OCI-M1 (cell line): ENCODE measurements at regions not wholly inside any gene's neighbourhood (a gene's known extent, or its start where the extent isn't known, plus 50 kb on each side); places are given as distances from the start of the nearest gene placed in this dataset.
"Not testable (repeated sequence)": the region's sequence is repeated elsewhere in the genome, so short reads cannot be mapped to it uniquely, and the experiment has no call there.

ENCODE experiments used
- DNase-seq: peaks from one replicate; lab custom pipeline; 2025; lab: John Stamatoyannopoulos, UW

DNA sequence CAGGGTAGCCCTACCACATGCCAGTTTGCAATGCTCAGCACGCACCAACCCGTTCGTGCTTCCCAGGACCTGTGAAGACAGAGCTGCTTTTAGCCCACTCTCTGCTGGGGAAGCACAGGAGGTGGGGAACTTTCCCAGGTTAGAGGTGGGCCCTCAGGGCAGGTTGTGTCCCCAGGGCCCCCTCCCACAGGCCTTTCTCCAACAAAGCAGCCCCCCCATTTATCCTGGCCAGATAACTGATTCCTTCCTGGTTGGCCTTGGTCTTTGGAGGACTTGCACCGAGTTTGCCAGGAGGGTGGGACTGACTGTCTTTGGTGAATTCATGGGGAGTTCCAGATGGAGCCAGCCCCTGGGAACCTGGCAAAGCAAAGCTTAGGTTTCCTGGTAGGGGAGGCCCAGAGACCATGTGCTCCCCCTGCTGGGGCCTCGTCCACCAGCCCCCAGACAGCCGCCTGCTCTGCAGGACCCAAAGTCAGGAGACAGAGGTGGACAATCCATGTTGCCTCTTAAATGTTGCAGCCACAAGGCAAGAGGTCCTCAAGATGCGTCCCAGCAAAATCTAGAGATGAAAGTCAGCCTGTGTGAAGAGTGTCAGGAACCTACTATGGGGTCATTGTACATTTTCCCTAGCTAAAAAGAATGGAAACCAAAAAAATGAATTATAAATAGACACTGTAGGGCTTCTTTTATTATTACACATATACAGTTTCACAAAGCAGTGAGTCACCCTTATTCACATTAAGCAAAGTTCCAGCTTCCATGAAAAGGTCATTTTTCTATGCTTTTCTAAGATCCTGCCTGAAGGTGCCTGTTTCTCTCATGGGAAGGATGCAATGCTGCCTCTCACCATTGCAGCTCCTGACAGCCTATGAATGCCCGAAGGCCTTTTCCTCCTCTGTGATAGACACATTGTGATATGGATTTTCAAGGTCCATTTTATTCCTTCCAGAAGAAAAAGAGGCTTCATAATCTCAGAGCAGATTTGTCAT is 497.8 kb downstream of the PREX1 start:
- DNase-seq = no peak

- no peak for DNase-seq
Observed at GRCh38 chr20:48329031-48329615, 498.7 kb downstream of the PREX1 start.

DNA sequence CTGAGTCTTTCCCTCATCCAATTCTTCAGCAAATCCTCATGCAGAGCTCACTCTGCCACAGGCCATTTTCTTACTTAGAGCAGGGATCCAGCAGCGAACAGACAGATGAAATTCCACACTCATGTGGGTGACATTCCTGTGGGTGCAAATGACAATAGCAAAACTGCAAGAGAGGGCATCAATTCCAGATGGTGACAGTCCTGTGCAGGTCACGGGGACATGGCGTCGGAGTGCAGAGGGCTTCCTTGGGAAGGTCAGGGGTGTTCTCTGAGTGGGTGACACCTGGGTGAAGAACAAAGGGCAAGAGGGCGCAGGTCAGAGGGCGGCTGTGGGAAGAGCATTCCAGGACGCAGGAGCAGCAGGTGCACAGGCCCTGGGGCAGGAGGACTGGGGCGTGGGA is 500.0 kb downstream of the PREX1 start:
- DNase-seq = not testable (repeated sequence)

DNA sequence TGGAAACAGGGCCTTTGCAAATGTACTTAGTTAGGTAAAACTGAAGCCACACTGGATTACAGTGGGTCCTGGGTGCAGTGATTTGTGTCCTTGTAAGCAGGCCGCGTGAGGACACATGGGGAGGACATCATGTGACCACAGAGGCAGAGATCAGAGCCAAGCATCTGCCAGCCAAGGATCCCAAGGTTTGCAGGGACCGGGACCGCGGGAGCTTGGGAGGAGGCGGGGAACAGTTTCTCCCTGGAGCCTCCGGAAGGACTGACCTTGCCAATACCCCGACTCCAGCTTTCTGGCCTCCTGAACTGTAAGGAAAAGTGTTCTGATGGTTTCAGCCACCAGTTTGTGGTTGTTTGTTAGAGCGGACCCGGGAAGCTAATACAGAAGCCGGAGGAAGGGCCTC is 500.9 kb downstream of the PREX1 start:
- no peak for DNase-seq

- no peak for DNase-seq
Observed at GRCh38 chr20:48326434-48326691, 501.4 kb downstream of the PREX1 start.

- DNase-seq = no peak
Observed at GRCh38 chr20:48325656-48326433, 502.0 kb downstream of the PREX1 start.

GRCh38 chr20:48324744-48325143 is 503.1 kb downstream of the PREX1 start:
- no peak for DNase-seq

GRCh38 chr20:48321271-48321670 is 506.5 kb downstream of the PREX1 start:
- DNase-seq = no peak

DNA sequence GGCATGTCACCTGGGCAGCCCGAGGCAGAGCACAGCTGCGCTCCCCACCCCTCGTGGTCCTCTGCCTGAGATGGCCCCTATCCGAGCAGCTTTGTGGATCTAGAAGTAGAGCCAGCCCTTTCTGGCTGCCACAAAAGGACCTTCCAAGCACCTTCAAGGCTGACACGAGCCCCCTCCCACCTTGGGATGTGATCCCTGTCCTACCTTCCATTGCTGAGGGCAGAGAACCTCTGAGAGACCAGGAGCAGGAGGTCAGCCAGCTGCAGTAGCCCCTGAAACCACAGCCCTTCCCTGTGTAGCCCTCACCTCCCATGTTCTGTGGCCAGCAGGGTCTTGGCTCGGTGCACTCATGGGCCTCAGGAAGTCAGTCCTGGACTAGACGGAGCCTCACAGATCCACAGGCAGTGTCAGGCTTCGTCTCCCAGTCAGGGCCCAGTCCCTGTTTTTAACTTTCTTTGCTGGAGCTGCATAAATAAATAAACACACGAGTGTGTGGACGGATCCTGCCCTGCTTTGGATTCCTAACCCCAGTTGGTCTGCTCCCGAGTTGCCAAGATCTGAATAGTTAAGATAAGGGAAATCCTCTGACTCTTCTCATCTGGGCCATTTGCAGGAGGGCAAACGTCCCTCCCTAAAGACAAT is 507.7 kb downstream of the PREX1 start:
- no peak for DNase-seq

DNA sequence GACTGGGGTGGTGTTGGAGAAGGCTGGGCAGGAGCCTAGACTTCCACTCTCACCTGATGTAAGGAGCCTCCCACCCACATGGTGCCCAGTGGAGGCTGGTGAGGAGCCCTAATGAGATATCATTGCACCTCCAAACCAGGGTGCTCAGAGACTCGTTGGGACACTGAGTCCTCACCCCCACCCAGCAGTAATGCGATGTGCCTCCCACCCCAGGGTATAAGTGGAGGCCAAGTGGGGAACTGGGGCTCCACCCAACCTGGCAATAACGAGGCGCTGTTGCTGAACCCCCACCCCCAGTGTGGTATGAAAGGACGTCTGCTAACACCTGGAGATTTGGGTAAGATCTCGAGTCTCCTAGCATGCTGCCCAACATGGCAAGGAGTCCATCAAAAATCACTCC is 510.2 kb downstream of the PREX1 start:
- DNase-seq = no peak

DNA sequence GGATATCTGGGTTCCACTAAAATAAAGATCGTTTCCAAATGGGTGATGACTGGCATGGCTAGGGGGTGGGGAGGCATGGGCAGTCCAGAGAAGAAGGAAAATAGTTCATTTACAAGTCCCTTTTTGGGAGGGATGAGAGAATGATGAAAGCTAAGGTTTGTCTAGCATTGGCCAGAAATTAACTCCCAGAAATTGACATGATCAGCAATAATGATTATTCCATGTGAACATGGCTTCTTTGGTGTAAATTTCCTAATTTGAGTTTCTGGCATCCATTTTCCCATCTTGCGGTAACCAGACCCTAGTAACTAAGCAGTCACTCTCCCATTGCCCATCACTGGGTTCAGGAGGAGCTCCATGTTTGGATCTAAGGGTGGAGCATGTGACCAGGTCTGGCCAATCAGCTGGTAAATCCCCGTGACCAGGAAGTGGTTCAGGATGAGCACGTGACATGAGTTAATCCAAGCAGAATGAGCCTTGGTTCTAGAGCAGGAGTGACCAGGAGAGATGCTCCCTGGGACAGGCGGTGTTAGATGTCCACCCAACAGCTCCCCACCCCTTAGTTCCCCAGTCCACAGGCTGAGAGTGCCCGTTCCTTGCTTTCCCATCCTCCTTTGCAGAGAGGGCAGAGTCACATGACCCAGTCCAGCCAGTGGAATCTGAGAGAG is 512.7 kb downstream of the PREX1 start:
- DNase-seq = no peak

DNA sequence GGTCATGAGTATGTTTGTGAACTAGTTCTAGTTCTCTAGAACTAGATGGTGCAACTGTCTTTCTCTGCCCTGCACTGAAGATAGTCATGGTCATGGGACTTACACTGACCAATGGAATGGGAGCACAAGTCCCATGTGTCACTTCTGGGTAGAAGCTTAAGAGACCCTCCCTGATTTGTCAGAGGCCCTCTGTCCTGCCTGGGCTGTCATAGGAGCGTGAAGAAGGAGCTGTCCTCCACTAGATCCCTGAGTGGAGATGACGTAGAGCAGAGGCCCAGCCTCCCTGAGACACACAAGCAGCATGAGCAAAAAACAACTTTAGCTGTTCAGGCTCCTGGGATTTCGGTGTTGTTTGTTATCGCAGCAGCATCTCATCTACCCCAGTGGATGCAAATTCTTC is 514.5 kb downstream of the PREX1 start:
- no peak for DNase-seq

DNA sequence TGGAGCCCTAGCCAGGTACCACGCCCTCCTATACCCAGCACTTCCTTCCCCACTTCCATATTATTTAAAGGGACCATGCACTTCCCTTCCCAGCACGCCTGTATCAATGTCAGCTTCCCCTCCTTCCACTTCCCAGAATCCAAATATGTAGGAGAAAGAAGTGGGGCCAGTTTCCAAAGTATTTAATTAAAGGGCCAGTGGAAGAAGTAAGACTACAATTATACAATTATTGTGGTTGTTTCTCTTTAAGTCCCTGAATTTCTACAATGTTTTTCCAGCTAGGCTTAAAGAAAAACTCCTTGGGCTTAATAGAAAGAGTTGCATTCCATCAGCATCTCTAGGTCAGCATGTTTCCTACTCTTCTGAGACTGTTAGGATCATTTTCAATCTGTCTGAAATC is 515.8 kb downstream of the PREX1 start:
- DNase-seq = no peak

- DNase-seq = no peak
Observed at GRCh38 chr20:48310305-48310704, 517.5 kb downstream of the PREX1 start.

DNA sequence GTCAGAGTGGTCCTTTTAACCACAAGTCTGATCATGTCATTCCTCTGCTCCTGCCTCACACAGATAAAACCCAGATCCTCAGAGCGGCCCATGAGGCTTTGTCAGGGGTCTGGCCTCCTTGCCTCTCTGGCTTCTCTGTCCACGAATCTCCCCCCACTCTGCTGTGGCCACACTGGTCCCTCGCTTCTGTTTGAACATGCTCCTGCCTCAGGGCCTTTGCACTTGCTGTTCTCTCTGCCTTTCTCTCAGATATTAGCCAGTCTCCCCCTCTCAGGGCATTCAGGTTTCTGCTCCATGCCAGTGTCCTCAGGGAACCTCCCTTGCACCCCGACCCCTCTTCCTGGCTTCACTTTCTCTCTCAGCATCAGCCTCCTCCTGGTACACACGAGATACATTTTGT is 518.5 kb downstream of the PREX1 start:
- DNase-seq = no peak

DNA sequence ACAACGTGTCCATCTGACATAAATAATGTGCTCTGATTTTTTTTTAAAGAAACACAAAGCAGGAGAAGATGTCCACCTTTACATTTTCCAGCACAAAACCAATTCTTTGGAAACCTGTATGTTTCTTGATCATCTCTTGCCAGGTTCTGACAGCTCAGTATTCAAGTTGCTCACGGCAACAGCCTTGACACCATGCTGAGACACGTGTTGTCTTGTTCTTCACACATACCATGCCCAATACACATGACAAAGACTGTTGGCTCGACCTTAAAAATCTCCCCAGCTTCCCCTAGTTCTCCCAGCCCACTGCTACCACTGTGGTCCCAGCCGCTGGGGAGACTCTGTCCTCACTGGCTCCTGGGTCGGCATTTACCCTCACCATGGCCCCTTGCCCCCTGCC is 518.9 kb downstream of the PREX1 start:
- DNase-seq = no peak

DNA sequence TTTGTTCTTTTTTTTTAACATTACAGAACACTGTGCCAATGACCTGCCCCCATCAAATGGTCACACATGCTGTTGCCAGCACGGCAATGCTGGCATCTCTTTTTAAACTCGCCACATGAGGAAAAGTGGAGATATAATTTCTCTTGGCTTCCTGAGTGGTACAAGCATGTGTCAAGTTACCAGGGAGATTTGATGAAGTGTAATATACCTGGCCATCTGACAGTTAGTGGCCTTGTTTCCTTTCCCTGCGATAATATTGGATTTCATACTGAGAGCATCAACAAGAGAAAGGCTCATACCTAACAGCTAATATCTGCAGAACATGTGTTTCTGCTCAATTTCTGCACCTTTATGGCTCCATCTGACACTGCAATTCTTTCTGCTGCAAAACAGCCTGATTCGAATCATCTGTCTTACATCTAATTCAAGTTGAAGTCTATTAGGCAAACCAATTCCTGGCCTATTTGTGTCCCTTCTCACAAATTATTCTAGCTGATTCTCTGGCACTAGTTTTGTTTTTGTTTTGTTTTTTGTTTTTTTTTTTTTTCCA is 519.5 kb downstream of the PREX1 start:
- DNase-seq = no peak

DNA sequence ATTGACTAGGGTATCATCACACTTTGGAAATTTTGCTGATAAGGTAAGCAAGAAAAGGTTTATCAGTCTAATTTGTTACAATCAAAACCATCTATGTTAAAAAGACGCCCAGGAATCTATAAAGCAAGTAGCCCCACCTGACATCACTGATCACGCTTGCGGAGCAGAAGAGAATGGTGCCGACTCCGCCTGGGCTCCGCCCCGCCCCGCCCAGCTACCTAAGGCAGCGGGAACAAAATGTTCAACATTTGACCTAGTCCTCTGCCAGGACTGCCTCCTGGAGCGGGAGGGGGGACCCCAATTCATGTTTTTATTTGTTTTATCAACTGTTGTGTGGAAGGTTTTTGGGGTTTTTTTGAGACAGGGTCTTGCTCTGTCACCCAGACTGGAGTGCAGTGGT is 520.5 kb downstream of the PREX1 start:
- DNase-seq = no peak

DNA sequence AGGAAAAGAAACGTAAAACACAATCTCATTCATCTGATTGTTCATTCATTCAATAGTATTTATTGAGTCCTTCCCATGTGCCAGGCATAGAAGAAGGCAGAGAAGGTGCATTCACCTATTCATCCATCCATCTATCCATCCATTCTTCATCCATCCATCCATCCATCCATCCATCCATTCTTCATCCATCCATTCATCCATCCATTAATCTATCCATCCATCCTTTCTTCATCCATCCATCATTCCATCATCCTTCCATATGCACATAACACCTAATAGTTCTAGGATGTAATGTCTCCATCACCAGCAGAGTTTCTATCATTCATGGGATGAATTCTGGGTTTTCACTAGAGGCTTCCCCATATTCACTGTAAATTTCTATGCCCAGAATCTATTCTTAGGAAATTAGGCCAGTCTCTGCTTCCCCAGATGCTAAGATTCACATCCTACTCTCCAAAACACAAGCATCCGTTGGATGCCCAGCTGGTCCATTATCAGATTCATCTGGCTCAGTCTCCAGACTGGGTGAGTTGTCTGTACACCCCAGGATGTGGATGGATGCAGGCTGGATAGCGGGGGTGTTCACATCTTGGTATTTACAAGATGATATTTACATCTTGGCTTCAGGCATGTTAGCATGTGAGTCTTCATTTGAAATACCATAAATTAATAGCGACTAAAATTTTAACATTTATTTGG is 517.7 kb upstream of the SULF2 start:
- DNase-seq = no peak

DNA sequence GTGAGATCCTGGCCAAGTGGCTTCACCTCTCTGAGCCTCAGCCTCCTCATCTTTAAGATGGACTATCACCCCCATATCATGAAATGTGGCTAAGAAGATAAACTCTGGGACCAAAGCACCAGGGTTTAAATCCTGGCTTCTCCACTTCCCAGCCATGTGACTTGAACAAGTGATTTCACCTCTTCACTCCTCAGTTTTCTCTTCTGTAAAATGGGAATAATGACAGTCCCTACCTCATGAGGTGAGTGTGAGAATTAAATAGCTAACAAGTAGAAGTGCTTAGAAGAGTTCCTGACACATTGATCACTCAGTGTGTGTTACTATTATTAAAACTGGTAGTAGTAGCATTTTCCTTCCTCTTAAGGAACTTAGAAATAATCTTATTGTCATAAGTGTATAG is 516.9 kb upstream of the SULF2 start:
- no peak for DNase-seq

GRCh38 chr20:48301189-48301588 is 515.9 kb upstream of the SULF2 start:
- no peak for DNase-seq
